Osteoblast (primary cell): ENCODE measurements at regions not wholly inside any gene's neighbourhood (a gene's known extent, or its start where the extent isn't known, plus 50 kb on each side); places are given as distances from the start of the nearest gene placed in this dataset.

Experiments
- DNase-seq: peaks from one replicate; pipeline ENCODE4 v3.0.0; 2011; ENCODE audit warnings: low spot score, mixed read lengths; ENCODE audit not compliant: insufficient read length; ENCODE audit errors: missing footprints
- H2AFZ ChIP-seq: 2 replicates; pipeline ENCODE4 v1.6.0; 2011; ENCODE audit warnings: mild to moderate bottlenecking, low read length
- H3K27ac ChIP-seq: 2 replicates; pipeline ENCODE4 v1.5.1; 2011; ENCODE audit warnings: mild to moderate bottlenecking, low read depth, low read length, moderate library complexity
- H3K27me3 ChIP-seq: 2 replicates; pipeline ENCODE4 v1.6.0; 2012; ENCODE audit warnings: mild to moderate bottlenecking, control low read depth, inconsistent platforms, low read length, moderate library complexity; ENCODE audit not compliant: insufficient read depth
- H3K36me3 ChIP-seq: 2 replicates; pipeline ENCODE4 v1.5.1; 2011; ENCODE audit warnings: mild to moderate bottlenecking, low read length, control low read depth, moderate library complexity; ENCODE audit not compliant: insufficient read depth
- H3K4me1 ChIP-seq: 2 replicates; pipeline ENCODE4 v1.5.1; 2011; ENCODE audit warnings: mild to moderate bottlenecking, low read length, control low read depth, moderate library complexity; ENCODE audit not compliant: insufficient read depth
- H3K4me2 ChIP-seq: 2 replicates; pipeline ENCODE4 v1.6.0; 2011; ENCODE audit warnings: mild to moderate bottlenecking, low read length; ENCODE audit not compliant: insufficient read depth
- H3K4me3 ChIP-seq: fragments of 200-600 bp; sonication (generic); 3 replicates; pipeline ENCODE4 v1.5.1; 2012; ENCODE audit warnings: mild to moderate bottlenecking, low read length, inconsistent platforms; ENCODE audit not compliant: insufficient read depth
- H3K79me2 ChIP-seq: 2 replicates; pipeline ENCODE4 v1.6.0; 2012; ENCODE audit warnings: mild to moderate bottlenecking, low read length, control low read depth, inconsistent platforms; ENCODE audit not compliant: insufficient read depth
- H3K9me3 ChIP-seq: 2 replicates; pipeline ENCODE4 v1.5.1; 2011; ENCODE audit warnings: low read depth, low read length, control low read depth
- H4K20me1 ChIP-seq: 2 replicates; pipeline ENCODE4 v1.6.0; 2012; ENCODE audit warnings: mild to moderate bottlenecking, low read length, control low read depth; ENCODE audit not compliant: insufficient read depth
- CTCF ChIP-seq: IDR thresholded peaks from 2 replicates; pipeline ENCODE4 v1.5.1; 2011; ENCODE audit warnings: mild to moderate bottlenecking, low read depth, low read length, moderate library complexity; ENCODE audit errors: extremely low read depth

DNA sequence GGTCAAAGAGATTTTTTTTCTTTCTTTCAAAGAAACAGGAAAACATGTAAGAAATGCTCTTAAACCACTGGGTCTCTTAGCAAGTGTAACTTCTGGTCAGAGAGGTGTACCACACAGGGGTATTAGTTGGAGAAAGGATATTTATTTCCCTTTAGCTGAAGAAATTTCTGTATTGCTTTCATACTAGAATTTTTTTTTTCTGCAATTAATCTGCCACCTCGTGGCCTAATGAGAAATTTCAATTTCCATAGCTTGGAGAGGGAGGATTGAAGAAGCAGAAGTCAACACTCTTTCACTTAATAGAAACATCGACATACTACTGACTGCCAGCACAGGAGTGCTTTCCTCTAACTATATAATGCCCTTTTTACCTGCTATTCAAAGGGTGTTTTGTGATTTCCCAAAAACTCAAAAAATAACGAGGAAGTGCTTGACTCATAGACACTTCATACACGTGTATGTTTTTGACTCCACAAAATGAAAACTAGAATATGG is 177.6 kb upstream of the NAMPT start:
- H3K36me3 ChIP-seq = no peaks in the 10 kb centered on the region
- H3K9me3 ChIP-seq = no peaks in the 10 kb centered on the region
- peak overlapping the region; percentile 40 for H3K4me3 ChIP-seq
- DNase-seq = peak; percentile 22
- H3K27ac ChIP-seq = no peak overlapping the region
- H4K20me1 ChIP-seq = no peaks in the 10 kb centered on the region
- peak; percentile 56 for TF ChIP-seq CTCF
- peak overlapping the region; percentile 51 for H3K4me2 ChIP-seq
- no peaks in the 10 kb centered on the region for H3K27me3 ChIP-seq
- H3K4me1 ChIP-seq = no peaks in the 10 kb centered on the region
- peak overlapping the region; percentile 11 for H2AFZ ChIP-seq
- no peaks in the 10 kb centered on the region for H3K79me2 ChIP-seq

DNA sequence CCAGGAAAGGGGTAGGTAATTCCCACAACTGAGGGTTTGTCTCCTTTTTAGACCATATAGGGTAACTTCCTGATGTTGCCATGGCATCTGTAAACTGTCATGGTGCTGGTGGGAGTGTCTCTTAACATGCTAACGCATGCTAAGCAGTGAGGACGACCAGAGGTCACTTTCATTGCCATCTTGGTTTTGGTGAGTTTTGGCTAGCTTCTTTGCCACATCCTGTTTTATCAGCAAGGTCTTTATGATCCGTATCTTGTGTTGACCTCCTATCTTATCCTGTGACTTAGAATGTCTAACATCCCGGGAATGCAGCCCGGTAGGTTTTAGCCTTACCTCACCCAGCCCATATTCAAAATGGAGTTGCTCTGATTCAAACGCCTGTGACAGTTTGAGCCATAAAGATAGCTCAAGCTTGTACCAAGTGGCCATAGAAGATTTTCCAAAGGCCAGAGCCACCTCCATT is 176.0 kb upstream of the NAMPT start:
- Histone ChIP-seq H3K9me3 (no peaks in the 10 kb centered on the region), H4K20me1 (no peaks in the 10 kb centered on the region), H3K4me1 (no peaks in the 10 kb centered on the region), H3K27me3 (no peaks in the 10 kb centered on the region), H3K4me2 (no peak overlapping the region), H3K4me3 (no peak overlapping the region), H2AFZ (no peak overlapping the region), H3K27ac (no peak overlapping the region), H3K36me3 (no peaks in the 10 kb centered on the region), H3K79me2 (no peaks in the 10 kb centered on the region)
- no peak for TF ChIP-seq CTCF
- DNase-seq = no peak

DNA sequence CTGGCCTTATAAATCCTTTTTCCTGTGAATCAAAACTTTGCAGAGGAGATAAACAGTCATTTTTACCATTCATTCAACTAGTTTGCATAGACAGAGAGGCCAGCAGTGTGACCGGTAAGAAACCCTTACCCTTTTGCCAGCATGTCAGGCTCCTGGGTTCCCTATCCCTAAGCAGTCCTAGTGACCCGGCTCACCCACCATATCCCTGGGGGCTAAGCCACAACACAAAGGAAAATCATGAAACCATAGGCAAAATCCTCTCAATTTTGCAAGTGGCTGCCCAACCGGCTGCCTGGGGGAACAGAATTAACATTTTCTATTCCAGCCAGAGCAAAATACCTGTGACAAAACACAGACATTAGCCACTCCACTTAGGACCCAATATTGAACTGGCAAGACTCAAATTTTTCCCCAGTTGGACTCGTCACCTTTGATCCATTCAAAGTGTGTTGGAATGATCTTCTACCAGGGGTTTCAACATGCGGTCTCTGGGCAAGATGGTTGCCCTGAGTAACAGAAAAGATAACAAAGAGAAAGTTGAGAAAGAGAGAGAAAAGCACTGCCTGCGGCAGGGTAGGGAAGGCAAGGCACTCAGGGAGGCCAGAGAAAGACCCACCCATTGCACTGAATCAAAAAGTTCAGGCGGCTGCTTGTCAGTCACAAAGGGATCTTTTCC is 174.8 kb upstream of the NAMPT start:
- H3K4me3 ChIP-seq = no peak overlapping the region
- TF ChIP-seq CTCF = no peak
- H3K36me3 ChIP-seq = no peaks in the 10 kb centered on the region
- DNase-seq = no peak
- no peak overlapping the region for H3K4me2 ChIP-seq
- H3K27ac ChIP-seq = no peak overlapping the region
- no peaks in the 10 kb centered on the region for H3K4me1 ChIP-seq
- H3K9me3 ChIP-seq = no peaks in the 10 kb centered on the region
- H2AFZ ChIP-seq = no peak overlapping the region
- H4K20me1 ChIP-seq = no peaks in the 10 kb centered on the region
- H3K27me3 ChIP-seq = no peaks in the 10 kb centered on the region
- H3K79me2 ChIP-seq = no peaks in the 10 kb centered on the region

- H3K4me2 ChIP-seq = no peak overlapping the region
These were observed 172.9 kb upstream of the NAMPT start for GRCh38 chr7:106457678-106458077.

More at GRCh38 chr7:106457678-106458077, 172.9 kb upstream of the NAMPT start:
- Histone ChIP-seq H3K36me3 (no peaks in the 10 kb centered on the region), H4K20me1 (no peaks in the 10 kb centered on the region), H2AFZ (no peak overlapping the region), H3K79me2 (no peaks in the 10 kb centered on the region), H3K27me3 (no peaks in the 10 kb centered on the region), H3K4me1 (no peaks in the 10 kb centered on the region), H3K27ac (no peak overlapping the region), H3K9me3 (no peaks in the 10 kb centered on the region), H3K4me3 (no peak overlapping the region)
- TF ChIP-seq CTCF = no peak
- no peak for DNase-seq
